G401.6 (cell line): ENCODE measurements at regions not wholly inside any gene's neighbourhood (a gene's known extent, or its start where the extent isn't known, plus 50 kb on each side); places are given as distances from the start of the nearest gene placed in this dataset.

Source experiments
- FAIRE-seq: peaks from 2 replicates; lab custom pipeline; 2012; peaks lifted over from hg19 to GRCh38; lab: Jason Lieb, UNC

- no peak for FAIRE-seq
Measured at GRCh38 chr5:167574464-167574863, 717.0 kb upstream of the WWC1 start.

- no peak for FAIRE-seq
Measured at GRCh38 chr5:167575330-167575729, 716.1 kb upstream of the WWC1 start.

GRCh38 chr5:167576126-167576525, 715.3 kb upstream of the WWC1 start:
- peak; percentile 93 for FAIRE-seq

GRCh38 chr5:167576897-167577296, 714.5 kb upstream of the WWC1 start:
- no peak for FAIRE-seq

- no peak for FAIRE-seq
Measured at GRCh38 chr5:167577616-167578015, 713.8 kb upstream of the WWC1 start.

- no peak for FAIRE-seq
Measured at GRCh38 chr5:167578977-167579692, 712.3 kb upstream of the WWC1 start.

- FAIRE-seq: no peak
Measured at GRCh38 chr5:167579693-167580055, 711.8 kb upstream of the WWC1 start.

- FAIRE-seq: no peak
Measured at GRCh38 chr5:167580608-167581007, 710.8 kb upstream of the WWC1 start.

GRCh38 chr5:167582283-167582682, 709.2 kb upstream of the WWC1 start:
- FAIRE-seq: peak; percentile 90

GRCh38 chr5:167582886-167583285, 708.6 kb upstream of the WWC1 start:
- no peak for FAIRE-seq

GRCh38 chr5:167585184-167585583, 706.3 kb upstream of the WWC1 start:
- FAIRE-seq: no peak

GRCh38 chr5:167587772-167588437, 703.5 kb upstream of the WWC1 start:
- FAIRE-seq: peak; percentile 96

GRCh38 chr5:167592114-167592513, 699.3 kb upstream of the WWC1 start:
- FAIRE-seq: no peak

GRCh38 chr5:167593329-167594060, 698.0 kb upstream of the WWC1 start:
- no peak for FAIRE-seq

- no peak for FAIRE-seq
Measured at GRCh38 chr5:167594061-167594435, 697.4 kb upstream of the WWC1 start.

- FAIRE-seq: no peak
Measured at GRCh38 chr5:167594750-167595149, 696.7 kb upstream of the WWC1 start.

GRCh38 chr5:167595196-167595595, 696.2 kb upstream of the WWC1 start:
- FAIRE-seq: no peak

- FAIRE-seq: no peak
Measured at GRCh38 chr5:167598166-167598565, 693.3 kb upstream of the WWC1 start.

GRCh38 chr5:167602067-167602466, 689.4 kb upstream of the WWC1 start:
- FAIRE-seq: no peak

GRCh38 chr5:167603135-167603534, 688.3 kb upstream of the WWC1 start:
- FAIRE-seq: no peak

GRCh38 chr5:167608390-167609272, 682.8 kb upstream of the WWC1 start:
- FAIRE-seq: no peak

GRCh38 chr5:167614294-167615021, 677.0 kb upstream of the WWC1 start:
- no peak for FAIRE-seq
